NCI-H146 treated with DMSO at 0.1 percent for 48 hours (cell line): ENCODE measurements at regions not wholly inside any gene's neighbourhood (a gene's known extent, or its start where the extent isn't known, plus 50 kb on each side); places are given as distances from the start of the nearest gene placed in this dataset.
A peak's percentile ranks its signal among the peaks of the same experiment; 100 is the strongest.

ENCODE experiments used
- DNase-seq: peaks from one replicate; lab custom pipeline; 2025; ENCODE audit not compliant: unreplicated experiment; lab: John Stamatoyannopoulos, UW

DNA sequence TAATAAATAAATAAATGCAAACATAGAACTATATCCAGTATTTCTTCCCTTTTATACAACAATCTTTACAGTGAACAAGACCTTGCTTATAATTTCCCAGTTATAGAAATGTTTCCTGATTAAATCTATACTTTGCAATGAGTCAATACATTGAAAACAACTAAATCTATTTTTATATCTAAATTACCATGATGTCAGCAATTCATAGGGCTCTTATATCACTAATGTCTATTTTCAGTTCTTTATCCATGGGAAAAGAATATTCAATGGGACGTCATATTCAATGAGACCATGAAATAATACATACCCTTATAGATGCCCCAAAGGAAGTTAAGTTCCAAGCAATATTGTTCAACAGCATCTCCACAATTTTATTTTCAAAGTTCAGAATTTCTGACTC lies 359.9 kb downstream of the CASP12 start:
- DNase-seq: no peak

- no peak for DNase-seq
These were observed 364.0 kb downstream of the CASP12 start for GRCh38 chr11:104534278-104534677.

DNA sequence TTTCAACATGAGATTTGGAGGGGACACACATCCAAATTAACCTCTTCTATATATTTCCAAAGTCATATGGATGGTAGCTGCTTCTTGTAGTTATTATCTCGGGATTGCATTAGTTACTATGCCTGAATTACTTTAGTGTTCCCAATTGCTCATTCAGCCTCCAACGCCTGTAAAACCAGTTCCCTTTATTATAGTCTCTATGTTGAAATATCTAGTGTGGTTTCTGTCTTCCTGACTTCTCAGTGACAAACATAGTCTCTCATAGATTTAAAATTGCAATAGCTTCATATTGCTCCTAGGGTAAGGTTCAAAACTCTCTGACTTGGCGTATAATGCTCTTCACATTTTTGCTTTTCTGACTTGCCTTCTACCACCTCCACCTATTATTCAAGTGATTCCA lies 366.4 kb downstream of the CASP12 start:
- DNase-seq: no peak

DNA sequence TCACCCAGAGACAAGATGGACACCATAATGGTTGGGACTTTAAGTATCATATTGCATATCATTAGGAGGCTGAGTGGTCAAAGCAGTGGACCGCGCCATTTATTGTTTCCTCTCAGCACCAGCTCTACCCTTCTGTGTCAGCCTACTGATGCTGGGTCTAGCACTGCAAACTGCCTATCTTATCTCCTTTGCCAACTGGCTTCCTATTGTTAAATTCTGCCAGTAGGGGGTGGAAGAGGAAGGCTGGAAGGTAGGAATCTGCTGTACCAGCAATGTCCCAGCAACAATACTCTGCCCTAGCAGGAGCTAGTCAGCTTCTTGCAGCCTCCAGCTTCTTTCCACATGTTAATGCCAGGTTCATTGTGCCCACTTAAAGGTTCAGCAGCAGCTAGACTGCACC lies 367.1 kb upstream of the PDGFD start:
- peak; percentile 11 for DNase-seq

DNA sequence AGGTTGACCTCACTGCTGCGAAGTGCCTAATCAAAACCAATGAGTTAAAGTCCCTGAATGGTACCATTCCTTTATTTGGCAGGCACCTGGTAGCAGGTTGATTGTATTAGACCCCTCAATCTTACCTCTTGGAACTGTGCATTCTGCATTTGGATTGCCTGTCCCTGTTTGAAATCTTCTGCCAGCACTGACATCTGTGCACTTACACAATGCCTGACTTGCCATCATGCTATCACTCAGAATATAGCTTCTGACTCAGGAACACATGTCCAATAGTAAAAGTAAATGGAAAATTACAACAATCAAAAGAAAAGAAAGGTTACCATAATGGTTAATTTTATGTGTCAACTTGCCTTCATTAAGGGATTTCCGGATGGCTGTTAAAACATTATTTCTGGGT lies 366.0 kb upstream of the PDGFD start:
- no peak for DNase-seq

DNA sequence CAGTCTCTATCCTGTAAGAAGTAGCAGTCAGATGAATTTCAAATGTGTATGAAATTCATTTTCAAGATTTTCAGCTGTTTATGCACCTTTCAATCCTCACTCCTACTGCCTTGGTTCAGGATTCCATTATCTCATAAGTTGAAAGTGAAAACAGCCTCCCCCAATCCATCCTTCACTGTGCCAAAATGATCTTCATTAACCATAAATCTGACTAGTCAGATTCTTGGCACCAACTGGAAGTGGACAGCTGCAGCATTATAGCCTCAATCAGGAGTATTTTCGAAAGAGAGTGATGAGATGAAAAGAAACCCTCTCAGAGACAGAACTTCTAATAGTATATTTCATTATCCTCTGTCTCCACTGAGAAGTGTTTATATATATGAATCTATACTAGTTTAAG lies 365.3 kb upstream of the PDGFD start:
- no peak for DNase-seq

- no peak for DNase-seq
These were observed 362.1 kb upstream of the PDGFD start for GRCh38 chr11:104526006-104526405.

GRCh38 chr11:104525416-104525815 lies 361.5 kb upstream of the PDGFD start:
- no peak for DNase-seq

DNA sequence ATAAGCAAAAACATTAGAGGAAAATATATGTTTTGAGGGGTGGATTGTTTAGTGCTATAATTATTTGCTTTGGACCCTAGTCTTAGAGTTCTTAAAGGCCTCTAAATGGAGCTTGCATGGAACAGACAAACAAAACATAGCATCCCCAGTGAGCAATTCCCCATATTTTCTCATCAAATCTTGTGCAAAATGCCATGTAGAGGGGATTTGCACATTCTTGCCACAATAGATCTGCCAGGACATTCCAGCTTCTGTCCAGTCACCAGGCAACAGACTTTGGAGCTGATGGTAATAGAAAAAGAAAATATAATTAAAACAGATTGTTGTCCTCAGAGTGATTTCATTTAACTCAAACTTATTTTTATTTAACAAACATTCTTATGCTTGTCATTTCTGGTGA lies 360.3 kb upstream of the PDGFD start:
- no peak for DNase-seq

DNA sequence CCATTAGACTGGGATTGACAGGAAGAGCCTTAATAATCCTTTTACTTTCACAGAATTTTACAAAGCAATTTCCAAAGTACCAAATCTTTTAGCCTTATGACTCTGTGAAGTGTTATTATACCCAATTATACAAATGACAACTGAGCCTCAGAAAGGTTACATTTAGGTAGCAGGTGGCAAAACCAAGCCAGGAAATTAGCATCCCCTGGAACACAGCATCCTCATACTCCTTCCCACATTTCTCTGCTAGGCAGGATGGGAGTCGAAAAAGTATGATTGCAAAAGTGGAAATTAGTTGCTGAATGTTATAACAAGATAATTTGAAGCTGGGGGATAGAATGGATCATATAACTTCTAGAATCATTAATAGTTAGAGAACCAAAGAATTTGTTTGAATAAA lies 359.7 kb upstream of the PDGFD start:
- DNase-seq: no peak

DNA sequence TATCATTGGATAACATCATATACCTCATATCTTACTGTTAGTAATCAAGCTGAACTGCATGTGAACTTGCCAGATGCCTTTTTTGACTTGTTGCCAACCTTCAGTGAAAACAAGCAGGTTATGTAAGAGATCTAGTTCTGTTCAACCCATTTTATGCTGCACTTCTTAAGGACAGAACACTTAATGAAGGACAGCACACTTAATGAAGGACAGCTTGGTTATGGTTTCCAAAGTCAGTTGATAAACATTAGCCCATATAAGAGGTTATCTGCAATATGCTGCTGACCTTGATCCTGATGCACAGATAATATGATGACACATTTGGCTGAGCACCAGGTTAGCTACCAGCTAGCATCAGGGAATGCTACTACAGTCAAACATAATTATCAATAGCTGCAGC lies 358.7 kb upstream of the PDGFD start:
- DNase-seq: no peak

DNA sequence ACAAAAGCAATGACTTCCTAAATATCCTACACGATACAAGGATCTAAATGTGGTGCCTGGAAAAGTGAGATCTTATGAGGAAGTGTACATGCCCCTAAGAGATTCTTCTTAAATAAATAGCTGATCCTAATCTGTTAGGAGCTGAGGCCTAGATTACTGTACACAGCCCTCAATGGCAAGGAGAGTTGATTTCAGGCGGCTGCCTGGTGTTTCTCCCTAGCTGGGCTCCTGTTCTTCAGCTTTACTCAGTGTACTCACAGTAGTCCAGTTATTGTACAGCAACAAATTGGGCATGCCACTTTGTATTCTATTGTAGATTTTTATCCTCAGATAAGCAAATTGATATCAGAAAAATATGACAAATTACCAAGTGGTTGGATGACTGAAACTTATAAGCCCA lies 358.2 kb upstream of the PDGFD start:
- no peak for DNase-seq

DNA sequence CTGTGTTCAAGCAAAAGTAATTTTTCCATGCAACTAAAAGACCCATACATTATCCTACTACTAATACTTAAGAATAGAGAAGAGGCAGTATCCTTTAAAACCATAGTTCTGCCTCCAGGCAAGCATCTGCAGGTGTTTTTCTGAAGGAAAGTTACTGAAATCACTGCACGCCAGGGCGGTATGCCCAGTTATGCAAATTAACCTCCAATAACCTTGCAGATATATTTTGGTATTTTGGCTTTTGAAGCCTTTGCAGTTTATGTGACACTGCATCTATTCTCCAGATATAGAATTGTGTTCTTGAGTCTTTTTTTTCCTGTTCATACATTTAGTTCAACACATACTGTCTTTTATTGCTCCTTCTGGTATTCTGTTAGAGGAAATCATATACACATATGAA lies 346.2 kb upstream of the PDGFD start:
- no peak for DNase-seq

- DNase-seq: no peak
These were observed 326.2 kb upstream of the PDGFD start for GRCh38 chr11:104490182-104490581.

- no peak for DNase-seq
These were observed 324.6 kb upstream of the PDGFD start for GRCh38 chr11:104488561-104488960.

- DNase-seq: no peak
These were observed 323.3 kb upstream of the PDGFD start for GRCh38 chr11:104487046-104487806.

DNA sequence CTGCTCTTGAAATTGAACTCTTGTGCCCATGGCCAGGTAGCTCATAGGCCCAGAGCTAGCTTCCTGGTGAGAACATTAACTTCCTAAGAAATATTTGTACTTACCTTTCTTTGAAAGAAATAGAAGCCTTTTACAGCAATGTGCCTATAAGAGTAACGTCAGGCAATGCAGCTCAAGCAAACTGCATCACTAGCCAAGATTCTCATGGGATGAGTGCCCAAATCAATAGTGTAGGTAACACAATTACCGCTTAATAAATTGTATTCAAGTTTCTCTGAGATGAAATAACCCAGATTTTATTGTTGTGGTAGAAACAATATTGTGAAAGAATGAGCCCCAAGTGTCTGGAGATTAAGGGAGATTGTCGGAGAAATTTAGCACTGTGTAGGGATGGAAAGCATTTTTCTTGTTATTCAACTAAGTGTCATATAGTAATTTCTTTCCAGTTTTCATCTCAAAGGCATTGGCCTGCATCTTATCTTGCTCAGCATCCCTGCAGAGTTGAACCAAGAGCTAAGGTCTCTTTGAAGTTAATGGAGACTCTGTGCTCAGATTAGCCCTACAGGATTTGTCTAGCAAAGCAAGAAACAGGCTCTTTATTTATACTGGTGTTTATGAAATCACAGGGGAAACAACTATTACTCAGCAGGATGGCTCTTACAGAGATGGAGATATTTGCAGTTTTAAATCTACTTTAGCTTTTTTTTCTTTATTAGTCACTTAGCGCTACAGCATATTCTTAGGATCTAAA lies 321.0 kb upstream of the PDGFD start:
- DNase-seq: no peak

DNA sequence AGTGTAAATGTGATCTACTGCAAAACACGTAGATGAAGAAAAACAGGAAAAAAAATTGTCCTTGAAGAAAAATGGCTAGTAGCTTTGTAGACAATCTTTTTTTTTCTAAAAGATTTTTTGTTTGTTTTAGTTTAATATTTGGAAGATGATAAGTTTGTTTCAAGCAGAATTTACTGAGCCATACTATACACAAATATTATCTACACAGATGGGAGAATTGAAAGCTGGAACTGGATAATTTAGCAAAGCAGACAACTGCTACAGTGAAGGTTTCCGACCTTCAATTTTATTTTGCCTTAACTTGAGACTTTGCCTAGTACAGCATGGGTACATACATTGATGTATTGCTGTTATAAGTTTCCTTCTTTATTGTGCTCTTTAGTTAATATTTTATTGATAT lies 313.0 kb upstream of the PDGFD start:
- DNase-seq: no peak

DNA sequence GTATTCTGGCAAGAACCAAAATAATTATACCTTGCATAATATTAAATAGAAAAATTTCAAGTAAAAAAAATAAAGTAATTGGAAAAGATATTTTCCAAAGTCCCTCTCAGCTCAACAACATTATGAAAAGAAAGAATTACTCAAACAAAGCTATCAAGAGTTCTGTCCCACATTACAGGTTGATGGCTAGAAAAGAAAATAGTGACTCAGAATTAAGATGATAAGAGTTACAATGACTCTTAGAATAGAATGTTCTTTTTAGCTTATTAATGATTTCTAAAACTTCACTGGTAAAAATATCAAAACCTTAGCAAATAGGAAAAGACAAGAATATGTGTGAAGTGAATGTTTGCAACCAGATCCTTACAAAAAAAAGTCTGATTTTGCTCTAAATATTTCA lies 312.5 kb upstream of the PDGFD start:
- no peak for DNase-seq

GRCh38 chr11:104467404-104467803 lies 303.5 kb upstream of the PDGFD start:
- DNase-seq: no peak

- no peak for DNase-seq
These were observed 301.4 kb upstream of the PDGFD start for GRCh38 chr11:104465321-104465720.

DNA sequence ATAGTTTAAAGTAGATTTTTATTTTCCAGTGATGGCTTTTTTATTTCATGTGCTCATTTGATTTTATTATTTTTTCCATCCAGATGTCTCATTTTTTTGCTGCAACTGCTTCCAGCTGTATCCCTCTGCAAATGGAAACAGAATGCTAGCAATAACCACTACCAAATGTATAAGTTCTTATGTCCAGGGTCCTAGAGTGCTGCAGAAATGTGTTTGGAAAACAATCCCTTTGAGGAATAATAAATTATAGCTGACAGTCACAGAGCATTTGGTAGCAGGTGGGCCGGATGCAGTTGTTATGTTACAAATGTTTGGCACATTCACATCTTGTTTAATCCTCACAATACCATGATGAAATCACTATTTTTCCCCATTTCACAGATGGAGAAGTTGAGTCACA lies 300.7 kb upstream of the PDGFD start:
- DNase-seq: no peak

GRCh38 chr11:104462341-104462740 lies 298.4 kb upstream of the PDGFD start:
- DNase-seq: no peak
